ENCODE measurements at regions not wholly inside any gene's neighbourhood (a gene's known extent, or its start where the extent isn't known, plus 50 kb on each side); places are given as distances from the start of the nearest gene placed in this dataset.

GRCh38 chr4:165715211-165715610 lies 157.8 kb upstream of the TLL1 start:
- TF ChIP-seq TAF1 (IDR thresholded peaks at IDR 0.05; ENCODE audit: borderline replicate concordance, insufficient read depth, low read length) (no peak), REST (IDR thresholded peaks at IDR 0.05; ENCODE audit: insufficient read depth in 1 of 2, low read depth in 2 of 2, low read length in 2 of 2) (no peak)

All from PFSK-1 (cell line).